K562 (cell line): ENCODE measurements at regions not wholly inside any gene's neighbourhood (a gene's known extent, or its start where the extent isn't known, plus 50 kb on each side); places are given as distances from the start of the nearest gene placed in this dataset.

Experiments used
- ATAC-seq: fragments of 200-7000 bp; cut with Tn5 transposase; 3 replicates; pipeline ENCODE4 v1.9.1; 2020; ENCODE audit warnings: moderate library complexity
- BruUV-seq: library from RNA; stranded (reverse); fragments of 400-500 nt; replicated peaks from 2 replicates; lab custom pipeline; 2021; lab: Mats Ljungman, UMichigan
- CTCF ChIA-PET: fragments of 300-600 bp; formaldehyde crosslinking; extraction: SDS; loops from one replicate; lab custom pipeline; 2021; ENCODE audit warnings: low intra/inter-chr PET ratio; lab: Yijun Ruan, JAX
- POLR2A ChIA-PET: fragments of 300-600, 350-650 bp; sonication (Branson Sonifier 250); formaldehyde crosslinking; extraction: SDS; loops from one replicate; lab custom pipeline; 2021; ENCODE audit warnings: antibody characterized with exemption, inconsistent platforms; lab: Yijun Ruan, JAX
- DNase-seq, 4 experiments: peaks; one replicate each; pipeline versions ENCODE4 v3.0.0 to v3.0.0-alpha.2; 2011 to 2018; ENCODE audit warnings: low spot score in 3 of 4, mixed read lengths in 3 of 4; ENCODE audit errors: extremely low read depth in 1 of 4
- FAIRE-seq: peaks from 2 replicates; lab custom pipeline; 2011; peaks lifted over from hg19 to GRCh38; lab: Jason Lieb, UNC
- H2AFZ ChIP-seq: 2 replicates; pipeline ENCODE4 v1.6.0; 2011; ENCODE audit warnings: low read depth, low read length, control low read depth, inconsistent platforms
- H3K27ac ChIP-seq: fragments of 200-600 bp; 3 replicates; pipeline ENCODE4 v1.8.0; 2011; ENCODE audit warnings: low read depth, mild to moderate bottlenecking, control low read depth, inconsistent platforms, low read length, moderate library complexity, mixed read lengths; ENCODE audit errors: extremely low read depth
- H3K27me3 ChIP-seq, 2 experiments: fragments of 300-600 bp in 1 of 2; 2 replicates in 1 of 2; 3 replicates in 1 of 2; pipeline versions ENCODE4 v1.6.0 to v1.8.0; 2011; ENCODE audit warnings: inconsistent platforms in 2 of 2, low read length in 2 of 2, mild to moderate bottlenecking in 1 of 2, mixed read lengths in 1 of 2, moderate library complexity in 1 of 2; ENCODE audit not compliant: control insufficient read depth in 2 of 2, insufficient read depth in 2 of 2
- H3K36me3 ChIP-seq: fragments of 300-600 bp; 3 replicates; pipeline ENCODE4 v1.8.0; 2011; ENCODE audit warnings: mild to moderate bottlenecking, low read length, inconsistent platforms; ENCODE audit not compliant: control insufficient read depth, insufficient read depth
- H3K4me1 ChIP-seq, 2 experiments: fragments of 200-600 bp in 1 of 2; replicated peaks in 1 of 2; 2 replicates in 1 of 2; 3 replicates in 1 of 2; pipeline versions ENCODE4 v1.5.1 to v1.8.0; 2011; ENCODE audit warnings: inconsistent platforms in 2 of 2, low read length in 2 of 2, mild to moderate bottlenecking in 1 of 2, mixed read lengths in 1 of 2, moderate library complexity in 1 of 2; ENCODE audit not compliant: control insufficient read depth in 2 of 2, insufficient read depth in 2 of 2
- H3K4me2 ChIP-seq: 2 replicates; pipeline ENCODE4 v1.6.1; 2011; ENCODE audit warnings: low read length, control low read depth, inconsistent platforms, mixed read lengths; ENCODE audit not compliant: insufficient read depth
- H3K4me3 ChIP-seq: fragments of 200-600 bp; sonication (generic), shearing (Covaris generic); 2 replicates; pipeline ENCODE4 v1.5.1; 2016; ENCODE audit warnings: control low read depth, inconsistent platforms
- H3K79me2 ChIP-seq: fragments of 200-600 bp; 3 replicates; pipeline ENCODE4 v1.8.0; 2011; ENCODE audit warnings: low read length, inconsistent platforms; ENCODE audit not compliant: control insufficient read depth, insufficient read depth
- H3K9ac ChIP-seq, 2 experiments: 2 replicates each; pipeline versions ENCODE4 v1.6.0 to v1.6.1; 2011; ENCODE audit warnings: low read depth in 2 of 2, low read length in 2 of 2, control low read depth in 1 of 2, inconsistent platforms in 1 of 2, mild to moderate bottlenecking in 1 of 2, mixed read lengths in 1 of 2; ENCODE audit not compliant: insufficient read depth in 1 of 2
- H3K9me1 ChIP-seq: one replicate; pipeline ENCODE4 v1.6.0; 2011; ENCODE audit warnings: inconsistent platforms, mild to moderate bottlenecking, low read length, moderate library complexity; ENCODE audit not compliant: control insufficient read depth, insufficient read depth
- H3K9me3 ChIP-seq: replicated peaks from 2 replicates; pipeline ENCODE4 v1.5.1; 2011; ENCODE audit warnings: low read depth, low read length, inconsistent platforms; ENCODE audit not compliant: control insufficient read depth, insufficient read depth
- H4K20me1 ChIP-seq: replicated peaks from 2 replicates; pipeline ENCODE4 v1.6.1; 2011; ENCODE audit warnings: low read length, inconsistent platforms, mixed read lengths; ENCODE audit not compliant: control insufficient read depth, insufficient read depth
- AFF4 ChIP-seq: sonication (generic); formaldehyde crosslinking; IDR thresholded peaks from 2 replicates; pipeline ENCODE4 v1.8.0; 2023; ENCODE audit warnings: mild to moderate bottlenecking, missing genetic modification reagents
- ETV5 ChIP-seq: sonication (generic); formaldehyde crosslinking; IDR thresholded peaks from 2 replicates; pipeline ENCODE4 v1.4.0; 2020; ENCODE audit warnings: low read depth, mild to moderate bottlenecking, missing genetic modification reagents
- KHSRP ChIP-seq: fragments of 450-650 bp; IDR thresholded peaks from 2 replicates; pipeline ENCODE4 v1.6.1; 2017
- L3MBTL2 ChIP-seq: fragments of 450-650 bp; IDR thresholded peaks from 2 replicates; pipeline ENCODE4 v1.6.1; 2016; ENCODE audit warnings: mild to moderate bottlenecking, moderate library complexity
- MEIS2 ChIP-seq: fragments of 450-650 bp; IDR thresholded peaks from 2 replicates; pipeline ENCODE4 v1.6.1; 2014; ENCODE audit warnings: mild to moderate bottlenecking; ENCODE audit not compliant: partially characterized antibody
- RB1 ChIP-seq: fragments of 450-650 bp; IDR thresholded peaks from 2 replicates; pipeline ENCODE4 v1.6.1; 2017; ENCODE audit warnings: low read depth, mild to moderate bottlenecking
- SREBF1 ChIP-seq: fragments of 150-350 bp; IDR thresholded peaks from 2 replicates; pipeline ENCODE4 v1.6.1; 2014; ENCODE audit warnings: antibody characterized with exemption, low read depth, low read length, borderline replicate concordance
- TAF9B ChIP-seq: fragments of 450-650 bp; IDR thresholded peaks from 2 replicates; pipeline ENCODE4 v1.6.1; 2018; ENCODE audit warnings: mild to moderate bottlenecking; ENCODE audit not compliant: partially characterized antibody
- XRCC5 ChIP-seq: fragments of 200-400 bp; formaldehyde crosslinking; IDR thresholded peaks from 2 replicates; pipeline ENCODE4 v1.6.1; 2017; ENCODE audit warnings: low read depth, mild to moderate bottlenecking, low read length
- ZBTB2 ChIP-seq: fragments of 450-650 bp; IDR thresholded peaks from 2 replicates; pipeline ENCODE4 v1.6.1; 2016; ENCODE audit warnings: antibody characterized with exemption
- ZBTB33 ChIP-seq: sonication (generic); formaldehyde crosslinking; IDR thresholded peaks from 2 replicates; pipeline ENCODE4 v1.8.1; 2023; ENCODE audit warnings: mild to moderate bottlenecking, missing genetic modification reagents
- ZNF212 ChIP-seq: fragments of 450-650 bp; formaldehyde crosslinking; IDR thresholded peaks from 2 replicates; pipeline ENCODE4 v1.4.0; 2020; ENCODE audit warnings: mild to moderate bottlenecking
- ZNF586 ChIP-seq: fragments of 450-650 bp; formaldehyde crosslinking; conservative IDR thresholded peaks from 2 replicates; pipeline ENCODE4 v1.4.0; 2020; ENCODE audit warnings: mild to moderate bottlenecking, moderate library complexity
- WGBS: fragments of 100-300 bp; shearing (Covaris generic); methylation state at CpG from one replicate; pipeline ENCODE4 v1.1.6; 2016; ENCODE audit warnings: low coverage, mixed read lengths; ENCODE audit not compliant: insufficient coverage; ENCODE audit errors: missing lambda C conversion rate; 5-methylcytosine and 5-hydroxymethylcytosine counted together
- in situ Hi-C: fragments of 300-500 bp; cut with MboI; formaldehyde crosslinking; loops from 4 replicates; pipeline ENCODE4 v1.15.0; 2018; ENCODE audit warnings: inconsistent platforms, mixed read lengths
- intact Hi-C: fragments of 100-400 bp; cut with micrococcal nuclease; formaldehyde crosslinking; loops from 2 replicates; pipeline ENCODE4 v1.14.2; 2022
- TF ChIP-seq, protein P1 (sequence below): fragments of 250-450 bp; sonication (Bioruptor Pico); IDR thresholded peaks from 2 replicates; pipeline ENCODE4 v1.8.0; 2021; ENCODE audit warnings: moderate library complexity, mild to moderate bottlenecking, inconsistent platforms

DNA sequence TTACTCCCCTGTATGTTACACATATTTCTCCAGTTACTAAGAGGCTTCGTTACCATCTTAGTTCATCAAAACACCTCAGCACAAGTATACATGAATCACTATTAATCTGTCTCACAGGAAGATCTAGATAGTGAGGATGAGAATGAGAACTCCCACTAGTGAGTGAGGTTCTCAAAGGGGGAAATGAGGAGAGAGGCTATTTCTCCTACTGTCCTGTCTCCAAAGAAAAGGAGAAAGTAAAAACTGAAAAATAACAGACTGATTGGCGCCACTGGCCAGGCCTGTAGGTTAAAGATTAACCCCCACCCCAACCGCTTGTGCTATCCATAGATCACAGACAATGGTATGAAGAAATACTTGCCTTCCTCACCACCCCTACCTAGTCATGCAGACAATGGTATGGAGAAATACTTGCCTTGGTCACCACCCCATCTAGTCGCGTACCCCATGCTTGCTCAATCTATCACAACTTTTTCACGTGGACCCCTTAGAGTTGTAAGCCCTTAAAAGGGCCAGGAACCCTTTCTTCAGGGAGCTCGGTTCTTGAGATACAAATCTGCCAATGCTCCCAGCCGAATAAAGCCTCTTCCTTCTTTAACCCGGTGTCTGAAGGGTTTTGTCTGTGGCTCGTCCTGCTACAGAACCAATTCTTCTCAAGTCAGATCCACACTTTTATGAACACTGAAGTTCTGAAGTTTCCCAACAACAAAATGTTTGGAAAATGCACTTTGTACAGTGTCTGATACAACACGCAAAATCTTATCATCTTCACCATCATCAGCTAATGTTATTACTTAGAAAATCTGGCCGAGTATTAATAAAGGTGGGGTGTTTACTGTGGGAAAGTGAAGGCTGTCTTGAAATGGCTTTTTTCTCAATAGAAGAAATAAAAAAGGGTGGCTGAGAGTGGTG lies 598.1 kb downstream of the UQCRFS1 start:
- intact Hi-C loops (no loop called here), in situ Hi-C loops (no loop called here)
- ChIA-PET CTCF (no interaction called here), POLR2A (interaction anchor here (0.6 to 2.0 kb wide), 11 partner anchors 9 to 582 kb away, joined by 3 to 9 read pairs (median 3); no protein-coding TSS in a partner anchor)
- WGBS: 19% methylated on average over 12 of the region's 12 CpGs
- Histone ChIP-seq H3K9me1 (no peaks in the 10 kb centered on the region), H2AFZ (no peak overlapping the region), H3K36me3 (peaks cover 53% of the 10 kb centered on the region), H3K4me3 (no peak overlapping the region), H4K20me1 (0 out of 2 replicates have a peak, but pooled peaks cover 4% of the 10 kb centered on the region), H3K79me2 (peaks cover 29% of the 10 kb centered on the region), H3K9ac (no peak overlapping the region), H3K9me3 (peaks cover 34% of the 10 kb centered on the region), H3K27me3 (no peaks in the 10 kb centered on the region), H3K27ac (peak overlapping the region; percentile 62; the same call in 2 of the 3 replicates), H3K4me1 (peaks cover 6 to 15% of the 10 kb centered on the region in 2 experiments; a peak in 4 of 5 replicates), H3K4me2 (no peak overlapping the region)
- peak in 2 of 4 experiments; percentile 43 to 72 for DNase-seq
- peak; percentile 15 for FAIRE-seq
- no TSS peak for BruUV-seq
- peak; percentile 63 for ATAC-seq
- peak; percentile 58 for TF ChIP-seq MEIS2
- TF ChIP-seq ETV5 (CRISPR knock-in tag): no peak
- TF ChIP-seq AFF4 (CRISPR knock-in tag): no peak
- no peak for TF ChIP-seq SREBF1
- 0 out of 2 replicates have a peak, but pooled peaks have one; percentile 16 for TF ChIP-seq ZBTB2
- 0 out of 2 replicates have a peak, but pooled peaks have one; percentile 34 for TF ChIP-seq ZNF586 (CRISPR knock-in tag)
- TF ChIP-seq, protein P1, sequence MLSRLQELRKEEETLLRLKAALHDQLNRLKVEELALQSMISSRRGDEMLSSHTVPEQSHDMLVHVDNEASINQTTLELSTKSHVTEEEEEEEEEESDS: no peak
- peak; percentile 11; the same call in 1 of the 2 replicates for TF ChIP-seq ZNF212 (CRISPR knock-in tag)
- TF ChIP-seq ZBTB33 (CRISPR knock-in tag): peak; percentile 95
- peak; percentile 31; the same call in 1 of the 2 replicates for TF ChIP-seq KHSRP
- TF ChIP-seq TAF9B: no peak
- TF ChIP-seq L3MBTL2: peak; percentile 75
- TF ChIP-seq XRCC5: no peak
- no peak for TF ChIP-seq RB1
